ENCODE measurements at regions not wholly inside any gene's neighbourhood (a gene's known extent, or its start where the extent isn't known, plus 50 kb on each side); places are given as distances from the start of the nearest gene placed in this dataset.

GRCh38 chr5:174283211-174284005 lies 237.9 kb downstream of the NSG2 start (continued):
- TF ChIP-seq REST (IDR thresholded peaks at IDR 0.05; ENCODE audit: low read depth, low read length) (no peak), NRF1 (conservative IDR thresholded peaks at IDR 0.05; ENCODE audit: low read depth, low read length) (no peak), MTA2 (IDR thresholded peaks at IDR 0.05; ENCODE audit: low read depth) (no peak), MYC (IDR thresholded peaks at IDR 0.05; ENCODE audit: insufficient read depth, insufficient read length, insufficient replicate concordance, low read length, severe bottlenecking) (no peak)

- peaks cover 32% of the 10 kb centered on the region for H3K4me1 ChIP-seq (ENCODE audit: control insufficient read depth, insufficient read depth, low read length)
- H3K9ac ChIP-seq (ENCODE audit: control insufficient read depth, insufficient read depth, low read length), result peak overlapping the region; percentile 46; the same call in 1 of the 2 replicates
- RAD21 ChIA-PET (ENCODE audit: unreplicated experiment), result no interaction called here
- no peaks in the 10 kb centered on the region for H3K27me3 ChIP-seq (replicated peaks in 1 of 2; ENCODE audit: control insufficient read depth in 2 of 2, insufficient read depth in 2 of 2, low read length in 1 of 2)
- H4K20me1 ChIP-seq (ENCODE audit: control insufficient read depth, insufficient read depth), result no peaks in the 10 kb centered on the region
- peak overlapping the region; percentile 58 for H3K27ac ChIP-seq (ENCODE audit: control insufficient read depth, insufficient read depth)
- ATAC-seq (peak; percentile 65), FAIRE-seq (peak; percentile 23), DNase-seq (ENCODE audit: low read depth, low spot score) (no peak)
- SMC1A ChIA-PET (ENCODE audit: uncharacterized antibody, unreplicated experiment), result interaction anchor here (1.7 kb wide), 1 partner anchor 19 kb away, joined by 3 read pairs; no protein-coding TSS in a partner anchor
- H3K36me3 ChIP-seq (ENCODE audit: control insufficient read depth in 2 of 2, insufficient read depth in 2 of 2, low read length in 1 of 2), result no peaks in the 10 kb centered on the region
- peak overlapping the region; percentile 86 for H3K4me2 ChIP-seq (ENCODE audit: control insufficient read depth, insufficient read depth)
- no peaks in the 10 kb centered on the region for H3K79me2 ChIP-seq (ENCODE audit: control insufficient read depth, insufficient read depth, low read length)
- CTCF ChIA-PET, result interaction anchor here (1.1 kb wide), 1 partner anchor 238 kb away, joined by 3 read pairs; no protein-coding TSS in a partner anchor
- TF ChIP-seq IRF4 (IDR thresholded peaks at IDR 0.05; ENCODE audit: low read depth, low read length), result peak; percentile 77
- peak; percentile 64; the same call in 1 of the 2 replicates for TF ChIP-seq JUNB (IDR thresholded peaks at IDR 0.05)
- 0 out of 2 replicates have a peak, but pooled peaks have one; percentile 29 for TF ChIP-seq EED (IDR thresholded peaks at IDR 0.05; ENCODE audit: low read depth)
- TF ChIP-seq ZNF592 (IDR thresholded peaks at IDR 0.05), result no peak
- H3K9me3 ChIP-seq (replicated peaks; ENCODE audit: control insufficient read depth, insufficient read depth, low read length), result no peaks in the 10 kb centered on the region; the same call in 2 of the 3 replicates
- intact Hi-C loops (cut with micrococcal nuclease; ENCODE audit: unreplicated experiment) (no loop called here), in situ Hi-C loops (cut with MboI) (no loop called here)
- BruUV-seq (replicated peaks), result no TSS peak
- peak overlapping the region; percentile 83 for H2AFZ ChIP-seq (ENCODE audit: control insufficient read depth, low read depth, low read length)
- WGBS (ENCODE audit: insufficient coverage, insufficient replicate concordance, low lambda C conversion rate, missing lambda C conversion rate), result 0% methylated on average over 5 of the region's 5 CpGs
- H3K4me3 ChIP-seq, result no peak overlapping the region
- POLR2A ChIA-PET, result no interaction called here
Observed at GRCh38 chr5:174284873-174285272, 239.4 kb downstream of the NSG2 start.

All from GM12878 (cell line).